GM12878 (cell line): ENCODE measurements at regions not wholly inside any gene's neighbourhood (a gene's known extent, or its start where the extent isn't known, plus 50 kb on each side); places are given as distances from the start of the nearest gene placed in this dataset.

Experiments
- CHD2 ChIP-seq: IDR thresholded peaks from 2 replicates; pipeline ENCODE4 v1.6.1; 2011; ENCODE audit warnings: low read depth, low read length, improper control_type of control experiment, borderline replicate concordance
- CTCF ChIP-seq, 3 experiments: IDR thresholded peaks in 2 of 3; conservative IDR thresholded peaks in 1 of 3; 2 replicates each; pipeline ENCODE4 v1.5.1; 2011; ENCODE audit warnings: low read depth in 3 of 3, low read length in 3 of 3, mild to moderate bottlenecking in 3 of 3, control low read depth in 2 of 3, moderate library complexity in 2 of 3, inconsistent platforms in 1 of 3, mixed read lengths in 1 of 3; ENCODE audit not compliant: control insufficient read depth in 2 of 3, insufficient read depth in 1 of 3; ENCODE audit errors: extremely low read depth in 1 of 3
- EZH2 ChIP-seq: IDR thresholded peaks from 2 replicates; pipeline ENCODE4 v1.6.1; 2012; ENCODE audit warnings: low read depth, mild to moderate bottlenecking, control low read depth, inconsistent platforms, low read length, borderline replicate concordance; ENCODE audit not compliant: control insufficient read depth
- HCFC1 ChIP-seq: fragments of 150-350 bp; IDR thresholded peaks from 2 replicates; pipeline ENCODE4 v1.6.1; 2014; ENCODE audit warnings: low read length
- POLR2A ChIP-seq: IDR thresholded peaks from 2 replicates; pipeline ENCODE4 v1.6.1; 2011; ENCODE audit warnings: low read depth, mild to moderate bottlenecking, low read length
- POLR2AphosphoS5 ChIP-seq: IDR thresholded peaks from 2 replicates; pipeline ENCODE4 v1.6.1; 2011; ENCODE audit warnings: mild to moderate bottlenecking, low read length, inconsistent platforms
- RAD21 ChIP-seq: IDR thresholded peaks from 2 replicates; pipeline ENCODE4 v1.6.1; 2011; ENCODE audit warnings: mild to moderate bottlenecking, low read depth, low read length, moderate library complexity; ENCODE audit not compliant: insufficient read depth
- REST ChIP-seq: IDR thresholded peaks from 2 replicates; pipeline ENCODE4 v1.6.1; 2012; ENCODE audit warnings: mild to moderate bottlenecking, low read depth, low read length
- SIN3A ChIP-seq: IDR thresholded peaks from 2 replicates; pipeline ENCODE4 v1.6.1; 2012; ENCODE audit warnings: low read depth, low read length, improper control_type of control experiment
- SMC3 ChIP-seq: IDR thresholded peaks from 2 replicates; pipeline ENCODE4 v1.6.1; 2011; ENCODE audit warnings: low read length, improper control_type of control experiment, borderline replicate concordance
- SP1 ChIP-seq: IDR thresholded peaks from one replicate; pipeline ENCODE4 v1.6.1; 2011; ENCODE audit warnings: low read depth, low read length
- TAF1 ChIP-seq: IDR thresholded peaks from 2 replicates; pipeline ENCODE4 v1.6.1; 2011; ENCODE audit warnings: mild to moderate bottlenecking, low read depth, low read length, borderline replicate concordance
- TARDBP ChIP-seq: IDR thresholded peaks from 2 replicates; pipeline ENCODE4 v1.6.1; 2016; ENCODE audit warnings: borderline replicate concordance
- TF ChIP-seq, protein P1 (sequence below): IDR thresholded peaks from 2 replicates; pipeline ENCODE4 v1.6.1; 2012; ENCODE audit warnings: low read depth, low read length, improper control_type of control experiment

GRCh38 chr1:232355162-232356006 lies 274.5 kb downstream of the SIPA1L2 start:
- TF ChIP-seq CTCF (IDR thresholded peaks at IDR 0.05 in 2 of 3, conservative IDR thresholded peaks at IDR 0.05 in 1 of 3; ENCODE audit: control insufficient read depth in 2 of 3, extremely low read depth in 1 of 3, insufficient read depth in 1 of 3, low read depth in 3 of 3, low read length in 3 of 3), result no peak
- no peak for TF ChIP-seq RAD21
- no peak for TF ChIP-seq SP1
- no peak for TF ChIP-seq HCFC1
- TF ChIP-seq EZH2, result no peak
- no peak for TF ChIP-seq REST
- TF ChIP-seq TAF1, result no peak
- no peak for TF ChIP-seq POLR2A
- TF ChIP-seq, protein P1, sequence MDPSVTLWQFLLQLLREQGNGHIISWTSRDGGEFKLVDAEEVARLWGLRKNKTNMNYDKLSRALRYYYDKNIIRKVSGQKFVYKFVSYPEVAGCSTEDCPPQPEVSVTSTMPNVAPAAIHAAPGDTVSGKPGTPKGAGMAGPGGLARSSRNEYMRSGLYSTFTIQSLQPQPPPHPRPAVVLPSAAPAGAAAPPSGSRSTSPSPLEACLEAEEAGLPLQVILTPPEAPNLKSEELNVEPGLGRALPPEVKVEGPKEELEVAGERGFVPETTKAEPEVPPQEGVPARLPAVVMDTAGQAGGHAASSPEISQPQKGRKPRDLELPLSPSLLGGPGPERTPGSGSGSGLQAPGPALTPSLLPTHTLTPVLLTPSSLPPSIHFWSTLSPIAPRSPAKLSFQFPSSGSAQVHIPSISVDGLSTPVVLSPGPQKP, result no peak
- TF ChIP-seq SMC3, result no peak
- no peak for TF ChIP-seq TARDBP
- TF ChIP-seq SIN3A, result no peak
- TF ChIP-seq POLR2AphosphoS5, result no peak
- no peak for TF ChIP-seq CHD2
